ENCODE measurements at regions not wholly inside any gene's neighbourhood (a gene's known extent, or its start where the extent isn't known, plus 50 kb on each side); places are given as distances from the start of the nearest gene placed in this dataset.

- Histone ChIP-seq H3K27me3 (ENCODE audit: insufficient read depth, low read length, poor library complexity, severe bottlenecking) (no peaks in the 10 kb centered on the region), H3F3A (ENCODE audit: low read depth) (no peaks in the 10 kb centered on the region), H3K36me3 (ENCODE audit: insufficient read depth, low read length) (no peaks in the 10 kb centered on the region), H4K20me1 (ENCODE audit: insufficient read depth, low read length, poor library complexity, severe bottlenecking) (no peaks in the 10 kb centered on the region), H3K9ac (ENCODE audit: low read depth, low read length, poor library complexity, severe bottlenecking) (no peak overlapping the region), H3K9me2 (replicated peaks; ENCODE audit: low read depth, low read length) (no peaks in the 10 kb centered on the region), H3K9me3 (ENCODE audit: insufficient read depth, low read depth, low read length) (no peaks in the 10 kb centered on the region), H2AFZ (ENCODE audit: low read length) (no peak overlapping the region), H3K4me1 (ENCODE audit: insufficient read depth, low read length, poor library complexity, severe bottlenecking) (peaks cover 4% of the 10 kb centered on the region), H3K4me3 (ENCODE audit: low read length, poor library complexity, severe bottlenecking) (no peak overlapping the region), H3K4me2 (ENCODE audit: low read depth, low read length, poor library complexity, severe bottlenecking) (no peak overlapping the region), H3K79me2 (ENCODE audit: insufficient read depth, low read length) (no peaks in the 10 kb centered on the region)
- TF ChIP-seq EZH2phosphoT487 (IDR thresholded peaks at IDR 0.05; ENCODE audit: borderline replicate concordance): no peak
- TF ChIP-seq, protein P1, sequence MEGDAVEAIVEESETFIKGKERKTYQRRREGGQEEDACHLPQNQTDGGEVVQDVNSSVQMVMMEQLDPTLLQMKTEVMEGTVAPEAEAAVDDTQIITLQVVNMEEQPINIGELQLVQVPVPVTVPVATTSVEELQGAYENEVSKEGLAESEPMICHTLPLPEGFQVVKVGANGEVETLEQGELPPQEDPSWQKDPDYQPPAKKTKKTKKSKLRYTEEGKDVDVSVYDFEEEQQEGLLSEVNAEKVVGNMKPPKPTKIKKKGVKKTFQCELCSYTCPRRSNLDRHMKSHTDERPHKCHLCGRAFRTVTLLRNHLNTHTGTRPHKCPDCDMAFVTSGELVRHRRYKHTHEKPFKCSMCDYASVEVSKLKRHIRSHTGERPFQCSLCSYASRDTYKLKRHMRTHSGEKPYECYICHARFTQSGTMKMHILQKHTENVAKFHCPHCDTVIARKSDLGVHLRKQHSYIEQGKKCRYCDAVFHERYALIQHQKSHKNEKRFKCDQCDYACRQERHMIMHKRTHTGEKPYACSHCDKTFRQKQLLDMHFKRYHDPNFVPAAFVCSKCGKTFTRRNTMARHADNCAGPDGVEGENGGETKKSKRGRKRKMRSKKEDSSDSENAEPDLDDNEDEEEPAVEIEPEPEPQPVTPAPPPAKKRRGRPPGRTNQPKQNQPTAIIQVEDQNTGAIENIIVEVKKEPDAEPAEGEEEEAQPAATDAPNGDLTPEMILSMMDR (conservative IDR thresholded peaks at IDR 0.05; ENCODE audit: low read length): no peak
Measured at GRCh38 chr1:192913683-192914082, 104.8 kb downstream of the RGS2 start.

DNA sequence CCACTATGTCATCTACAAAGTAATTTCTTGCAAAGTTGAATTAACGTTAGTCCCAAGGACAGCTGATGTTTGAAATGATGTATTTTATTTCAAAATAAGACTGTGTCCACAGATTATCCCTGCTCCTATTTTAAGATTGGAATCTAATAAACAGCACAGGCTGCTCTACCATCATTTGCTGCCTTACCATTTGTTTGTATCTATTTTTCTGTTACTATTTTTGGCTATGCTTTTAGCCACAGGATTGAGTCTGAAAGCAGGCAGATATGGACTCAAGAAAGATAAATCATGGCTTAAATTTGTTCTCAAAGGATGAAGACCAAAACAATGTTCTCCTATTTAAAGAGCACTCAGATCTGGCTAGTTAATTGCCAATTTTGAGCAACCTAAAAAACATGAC lies 105.3 kb downstream of the RGS2 start:
- no peaks in the 10 kb centered on the region for H3K27me3 ChIP-seq (ENCODE audit: insufficient read depth, low read length, poor library complexity, severe bottlenecking)
- no peaks in the 10 kb centered on the region for H3K9me2 ChIP-seq (replicated peaks; ENCODE audit: low read depth, low read length)
- no peak overlapping the region for H3K4me3 ChIP-seq (ENCODE audit: low read length, poor library complexity, severe bottlenecking)
- no peaks in the 10 kb centered on the region for H3K36me3 ChIP-seq (ENCODE audit: insufficient read depth, low read length)
- H2AFZ ChIP-seq (ENCODE audit: low read length): no peak overlapping the region
- peaks cover 4% of the 10 kb centered on the region for H3K4me1 ChIP-seq (ENCODE audit: insufficient read depth, low read length, poor library complexity, severe bottlenecking)
- no peaks in the 10 kb centered on the region for H3K9me3 ChIP-seq (ENCODE audit: insufficient read depth, low read depth, low read length)
- no peaks in the 10 kb centered on the region for H3F3A ChIP-seq (ENCODE audit: low read depth)
- H4K20me1 ChIP-seq (ENCODE audit: insufficient read depth, low read length, poor library complexity, severe bottlenecking): no peaks in the 10 kb centered on the region
- no peak for TF ChIP-seq EZH2phosphoT487 (IDR thresholded peaks at IDR 0.05; ENCODE audit: borderline replicate concordance)
- H3K4me2 ChIP-seq (ENCODE audit: low read depth, low read length, poor library complexity, severe bottlenecking): no peak overlapping the region
- no peaks in the 10 kb centered on the region for H3K79me2 ChIP-seq (ENCODE audit: insufficient read depth, low read length)
- H3K9ac ChIP-seq (ENCODE audit: low read depth, low read length, poor library complexity, severe bottlenecking): no peak overlapping the region

DNA sequence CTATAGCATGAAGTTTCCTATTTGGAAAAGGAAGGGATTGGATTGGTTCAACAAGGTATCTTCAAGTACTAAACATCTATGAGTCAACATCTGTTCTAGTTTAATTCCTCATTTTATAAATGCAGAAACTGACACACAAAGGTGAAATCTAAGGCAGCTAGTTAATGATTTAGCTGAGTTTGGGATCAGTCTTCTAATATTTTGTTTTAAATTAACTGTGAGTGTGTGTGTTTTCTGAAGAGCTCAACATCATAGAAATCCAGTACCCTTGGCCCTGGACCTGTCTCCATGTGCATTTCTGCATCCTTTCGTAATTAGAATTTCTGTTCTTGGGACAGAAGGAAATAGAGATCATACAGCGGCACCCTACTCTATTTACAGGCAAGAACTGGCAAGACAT lies 105.9 kb downstream of the RGS2 start:
- no peaks in the 10 kb centered on the region for H3K36me3 ChIP-seq (ENCODE audit: insufficient read depth, low read length)
- H3K9ac ChIP-seq (ENCODE audit: low read depth, low read length, poor library complexity, severe bottlenecking): no peak overlapping the region
- H3K27me3 ChIP-seq (ENCODE audit: insufficient read depth, low read length, poor library complexity, severe bottlenecking): no peaks in the 10 kb centered on the region
- H3F3A ChIP-seq (ENCODE audit: low read depth): no peaks in the 10 kb centered on the region
- no peaks in the 10 kb centered on the region for H4K20me1 ChIP-seq (ENCODE audit: insufficient read depth, low read length, poor library complexity, severe bottlenecking)
- H2AFZ ChIP-seq (ENCODE audit: low read length): no peak overlapping the region
- H3K9me3 ChIP-seq (ENCODE audit: insufficient read depth, low read depth, low read length): no peaks in the 10 kb centered on the region
- H3K79me2 ChIP-seq (ENCODE audit: insufficient read depth, low read length): no peaks in the 10 kb centered on the region
- H3K4me1 ChIP-seq (ENCODE audit: insufficient read depth, low read length, poor library complexity, severe bottlenecking): peaks cover 4% of the 10 kb centered on the region
- H3K4me3 ChIP-seq (ENCODE audit: low read length, poor library complexity, severe bottlenecking): no peak overlapping the region
- TF ChIP-seq, protein P1 (conservative IDR thresholded peaks at IDR 0.05; ENCODE audit: low read length): no peak
- TF ChIP-seq EZH2phosphoT487 (IDR thresholded peaks at IDR 0.05; ENCODE audit: borderline replicate concordance): no peak
- no peaks in the 10 kb centered on the region for H3K9me2 ChIP-seq (replicated peaks; ENCODE audit: low read depth, low read length)
- no peak overlapping the region for H3K4me2 ChIP-seq (ENCODE audit: low read depth, low read length, poor library complexity, severe bottlenecking)

GRCh38 chr1:192916021-192916420 lies 107.2 kb downstream of the RGS2 start:
- H3K79me2 ChIP-seq (ENCODE audit: insufficient read depth, low read length): no peaks in the 10 kb centered on the region
- no peaks in the 10 kb centered on the region for H4K20me1 ChIP-seq (ENCODE audit: insufficient read depth, low read length, poor library complexity, severe bottlenecking)
- no peaks in the 10 kb centered on the region for H3K9me3 ChIP-seq (ENCODE audit: insufficient read depth, low read depth, low read length)
- no peak overlapping the region for H3K4me3 ChIP-seq (ENCODE audit: low read length, poor library complexity, severe bottlenecking)
- H3F3A ChIP-seq (ENCODE audit: low read depth): no peaks in the 10 kb centered on the region
- no peak overlapping the region for H3K9ac ChIP-seq (ENCODE audit: low read depth, low read length, poor library complexity, severe bottlenecking)
- H3K4me1 ChIP-seq (ENCODE audit: insufficient read depth, low read length, poor library complexity, severe bottlenecking): no peaks in the 10 kb centered on the region
- TF ChIP-seq, protein P1 (conservative IDR thresholded peaks at IDR 0.05; ENCODE audit: low read length): no peak
- no peak for TF ChIP-seq EZH2phosphoT487 (IDR thresholded peaks at IDR 0.05; ENCODE audit: borderline replicate concordance)
- H3K4me2 ChIP-seq (ENCODE audit: low read depth, low read length, poor library complexity, severe bottlenecking): no peak overlapping the region
- H3K9me2 ChIP-seq (replicated peaks; ENCODE audit: low read depth, low read length): no peaks in the 10 kb centered on the region
- no peak overlapping the region for H2AFZ ChIP-seq (ENCODE audit: low read length)
- no peaks in the 10 kb centered on the region for H3K27me3 ChIP-seq (ENCODE audit: insufficient read depth, low read length, poor library complexity, severe bottlenecking)
- H3K36me3 ChIP-seq (ENCODE audit: insufficient read depth, low read length): no peaks in the 10 kb centered on the region

Data from Loucy (cell line).